Left colon (tissue), 2 donors: ENCODE measurements at regions not wholly inside any gene's neighbourhood (a gene's known extent, or its start where the extent isn't known, plus 50 kb on each side); places are given as distances from the start of the nearest gene placed in this dataset.

Experiments used
- ATAC-seq: fragments of 200-7000 bp; cut with Tn5 transposase; one replicate; pipeline ENCODE4 v1.9.1; 2020; ENCODE audit warnings: mild to moderate bottlenecking, moderate library complexity
- DNase-seq, 2 donors: peaks; one replicate each; pipeline ENCODE4 v3.0.0-alpha.2; 2020
- intact Hi-C, 2 donors: fragments of 100-400 bp; cut with DNase I in 1 of 2; cut with micrococcal nuclease in 1 of 2; formaldehyde crosslinking; loops; one replicate each; pipeline versions ENCODE4 v1.11.2 to v1.14.0; 2022; cut with DNase I, micrococcal nuclease
- donor health status: DM: no; HTN: no; CAD: no.
- donor health status: DM: yes; HTN: yes; CAD: no.

DNA sequence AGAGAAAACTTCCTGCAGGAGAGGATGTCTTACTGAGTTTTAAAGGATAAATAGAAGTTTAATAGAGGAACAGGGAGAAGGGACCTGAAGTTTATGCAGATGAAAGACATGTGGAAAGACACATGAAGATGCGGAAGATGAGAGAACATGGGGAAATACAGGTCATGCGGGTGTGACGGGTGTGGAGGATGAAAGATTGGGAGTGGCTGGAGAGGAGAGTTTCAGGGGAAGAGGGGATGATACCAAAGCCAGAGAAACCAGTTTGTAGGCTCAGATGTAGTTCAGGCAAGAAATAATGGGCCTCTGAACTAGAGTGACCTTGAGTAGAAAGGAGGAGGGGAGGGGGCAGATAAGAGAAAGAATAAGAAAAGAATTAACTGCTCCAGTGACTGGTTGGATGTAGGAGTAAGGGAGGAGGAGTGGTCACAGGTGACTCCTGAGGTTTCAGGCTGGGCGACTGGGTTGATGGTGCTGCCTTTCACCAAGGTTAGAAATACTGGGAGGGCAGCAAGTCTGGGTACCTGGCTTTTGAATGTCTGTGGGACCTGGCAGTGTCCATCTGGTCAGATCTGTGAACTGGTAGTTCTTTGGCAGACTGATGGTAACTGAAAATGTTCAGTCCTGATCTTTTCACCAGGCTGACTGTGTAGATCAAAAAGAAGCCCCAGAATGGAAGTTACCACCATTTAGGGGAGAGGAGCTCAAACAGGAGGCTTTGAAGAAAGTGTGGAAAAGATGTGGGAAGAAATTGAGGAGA is 69.4 kb downstream of the TET3 start:
- no peak for ATAC-seq
- intact Hi-C loops = no loop called here
- no peak for DNase-seq

GRCh38 chr2:74059137-74059775 is 74.5 kb downstream of the TET3 start:
- DNase-seq (no peak), ATAC-seq (no peak)
- intact Hi-C loops = no loop called here

DNA sequence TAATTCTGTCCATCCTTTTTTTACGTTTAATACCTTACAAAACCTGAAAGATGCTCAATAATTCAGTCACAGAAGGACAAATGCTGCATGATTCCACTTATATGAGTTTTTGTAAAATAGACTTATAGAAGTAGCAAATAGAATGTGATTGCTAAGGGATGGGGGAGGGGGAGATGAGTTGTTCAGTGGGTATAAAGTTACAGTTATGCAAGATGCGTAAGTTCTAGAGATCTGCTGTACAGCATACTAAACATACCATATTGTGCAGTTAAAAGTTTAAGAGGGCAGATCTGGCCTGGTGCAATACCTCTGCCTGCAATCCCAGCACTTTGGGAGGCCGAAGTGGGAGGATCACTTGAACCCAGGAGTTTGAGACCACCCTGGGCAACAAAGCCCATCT is 78.8 kb downstream of the TET3 start:
- intact Hi-C loops = no loop called here
- ATAC-seq (no peak), DNase-seq (no peak)

DNA sequence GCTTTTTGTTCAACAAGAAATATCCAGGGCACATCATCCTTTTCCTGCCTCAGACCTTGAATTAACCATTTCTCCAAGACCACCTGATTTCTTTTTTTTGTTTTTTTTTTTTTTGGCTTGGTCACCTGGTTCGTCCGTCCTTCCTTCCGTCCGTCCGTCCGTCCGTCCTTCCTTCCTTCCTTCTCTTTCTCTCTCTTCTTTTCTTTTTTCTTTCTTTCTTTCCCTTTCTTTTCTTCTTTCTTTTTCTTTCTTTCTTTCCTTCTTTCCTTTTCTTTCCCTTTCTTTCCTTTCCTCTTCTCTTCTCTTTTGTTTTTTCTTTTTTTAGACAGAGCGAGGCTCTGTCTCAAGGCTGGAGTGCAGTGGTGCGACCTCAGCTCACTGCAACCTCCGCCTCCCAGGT is 80.7 kb downstream of the TET3 start:
- DNase-seq (no peak), ATAC-seq (no peak)
- intact Hi-C loops = no loop called here

- ATAC-seq = no peak
- no peak for DNase-seq
- intact Hi-C loops = no loop called here
Observed at GRCh38 chr2:74066491-74067203, 81.1 kb downstream of the BOLA3 start.

- intact Hi-C loops = no loop called here
- no peak for DNase-seq
- no peak for ATAC-seq
Observed at GRCh38 chr2:74067221-74067747, 80.4 kb downstream of the BOLA3 start.

GRCh38 chr2:74070991-74071390 is 76.7 kb downstream of the BOLA3 start:
- no peak for DNase-seq
- no peak for ATAC-seq
- intact Hi-C loops = no loop called here

GRCh38 chr2:74071426-74071825 is 76.3 kb downstream of the BOLA3 start:
- no peak for ATAC-seq
- intact Hi-C loops = no loop called here
- no peak for DNase-seq

GRCh38 chr2:74072565-74072964 is 75.1 kb downstream of the BOLA3 start:
- ATAC-seq = no peak
- intact Hi-C loops = no loop called here

GRCh38 chr2:74074487-74074886 is 73.2 kb downstream of the BOLA3 start:
- intact Hi-C loops = no loop called here
- ATAC-seq (no peak), DNase-seq (no peak)

More at GRCh38 chr2:74072565-74072964, 75.1 kb downstream of the BOLA3 start:
- no peak for DNase-seq

DNA sequence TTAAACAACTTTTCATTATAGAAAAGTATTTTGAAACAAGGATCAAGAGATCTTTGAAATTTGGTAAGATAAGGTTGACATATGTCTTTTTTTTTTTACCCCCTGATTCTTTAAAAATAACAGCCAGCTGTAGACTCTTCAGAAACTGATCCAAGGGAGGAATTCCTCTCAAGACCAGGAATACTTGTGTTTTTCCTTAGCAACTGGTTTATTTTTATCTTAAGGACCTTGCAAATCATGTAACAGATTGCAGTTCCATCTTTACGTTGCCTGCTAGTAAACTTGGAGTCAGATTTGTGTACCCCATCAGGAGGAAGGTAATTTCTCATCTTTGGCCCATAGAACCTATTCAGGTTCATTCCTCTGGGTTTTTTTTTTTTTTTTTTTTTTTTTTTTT is 71.6 kb downstream of the BOLA3 start:
- ATAC-seq = no peak
- intact Hi-C loops = no loop called here
- DNase-seq = no peak

DNA sequence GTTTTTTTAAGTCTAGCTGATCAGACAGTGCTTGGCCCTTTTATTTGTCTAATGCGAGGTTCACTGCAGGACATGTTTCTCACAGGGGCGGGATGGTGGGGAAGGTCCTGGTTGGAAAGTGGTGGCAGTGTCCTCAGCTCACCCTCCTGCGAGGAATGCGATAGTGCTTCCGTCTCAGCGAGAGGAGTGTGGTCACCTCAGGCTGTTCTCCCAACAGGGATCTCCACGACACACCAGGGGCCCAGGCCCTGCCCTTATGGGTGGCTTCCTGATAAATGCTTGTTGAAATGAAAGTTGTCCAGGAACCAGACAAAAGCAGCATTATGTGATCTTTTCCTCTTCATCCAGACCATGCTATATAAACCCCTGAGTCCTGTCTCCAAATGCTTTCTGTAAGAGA is 70.1 kb downstream of the BOLA3 start:
- no peak for DNase-seq
- no peak for ATAC-seq
- intact Hi-C loops = no loop called here

- DNase-seq = no peak
- ATAC-seq = no peak
- intact Hi-C loops = no loop called here
Observed at GRCh38 chr2:74078466-74078865, 69.2 kb downstream of the BOLA3 start.

DNA sequence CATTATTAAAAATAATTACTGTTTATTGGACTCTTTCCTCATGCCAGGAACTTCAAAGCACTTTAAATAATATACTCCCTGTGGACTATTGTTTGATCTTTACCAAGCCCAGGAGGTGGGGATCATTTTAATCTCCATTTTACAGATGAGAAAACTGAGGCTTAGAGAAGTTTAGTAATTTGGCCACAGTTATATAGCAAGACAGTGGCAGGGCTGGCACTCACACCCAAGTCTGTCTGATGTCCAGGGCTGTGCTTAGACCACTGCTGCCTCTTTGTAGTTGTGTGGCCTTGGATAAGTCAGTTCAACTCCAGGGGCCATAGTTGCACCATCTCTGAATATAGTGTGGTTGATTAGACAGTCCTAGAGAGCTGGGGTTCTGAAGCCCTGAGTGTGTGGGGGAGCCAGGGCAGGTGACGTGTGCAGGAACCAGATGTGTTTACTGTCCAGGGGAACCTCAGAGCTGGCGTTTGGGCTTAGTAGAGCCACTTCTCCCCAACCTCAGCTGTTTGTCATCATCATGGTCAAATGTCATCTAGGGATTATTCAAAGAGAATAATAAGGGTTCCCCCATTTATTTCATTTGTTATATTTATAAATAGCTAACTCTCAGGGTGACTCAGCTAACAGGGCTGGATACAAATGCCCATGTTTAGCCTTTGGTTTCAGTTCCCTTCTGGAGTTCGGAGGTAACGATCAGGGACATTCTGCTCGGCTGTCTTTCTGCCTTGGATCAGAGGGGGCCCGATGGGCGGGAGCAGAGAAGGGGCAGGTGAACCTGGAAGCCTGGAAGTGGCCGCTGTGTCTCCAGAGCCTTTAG is 68.0 kb downstream of the BOLA3 start:
- ATAC-seq (no peak), DNase-seq (no peak)
- intact Hi-C loops = no loop called here

DNA sequence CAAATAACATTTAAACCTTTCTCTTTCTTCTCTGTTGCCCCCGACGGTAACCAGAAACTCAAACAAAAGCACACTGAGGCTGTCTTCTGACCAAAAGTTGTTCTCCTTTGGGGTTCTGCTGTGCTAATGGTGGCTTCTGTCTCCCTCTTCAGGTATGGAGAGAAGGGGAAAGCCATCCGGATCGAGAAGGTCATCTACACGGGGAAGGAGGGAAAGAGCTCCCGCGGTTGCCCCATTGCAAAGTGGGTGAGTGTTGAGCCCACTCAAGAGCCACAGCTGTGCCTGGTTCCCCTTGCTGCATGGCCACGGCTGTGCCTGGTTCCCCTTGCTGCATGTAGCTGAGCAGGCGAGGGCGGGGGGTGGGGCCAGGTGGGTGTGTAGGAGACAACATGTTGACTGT is 67.4 kb downstream of the BOLA3 start:
- intact Hi-C loops = no loop called here
- DNase-seq (no peak), ATAC-seq (no peak)

DNA sequence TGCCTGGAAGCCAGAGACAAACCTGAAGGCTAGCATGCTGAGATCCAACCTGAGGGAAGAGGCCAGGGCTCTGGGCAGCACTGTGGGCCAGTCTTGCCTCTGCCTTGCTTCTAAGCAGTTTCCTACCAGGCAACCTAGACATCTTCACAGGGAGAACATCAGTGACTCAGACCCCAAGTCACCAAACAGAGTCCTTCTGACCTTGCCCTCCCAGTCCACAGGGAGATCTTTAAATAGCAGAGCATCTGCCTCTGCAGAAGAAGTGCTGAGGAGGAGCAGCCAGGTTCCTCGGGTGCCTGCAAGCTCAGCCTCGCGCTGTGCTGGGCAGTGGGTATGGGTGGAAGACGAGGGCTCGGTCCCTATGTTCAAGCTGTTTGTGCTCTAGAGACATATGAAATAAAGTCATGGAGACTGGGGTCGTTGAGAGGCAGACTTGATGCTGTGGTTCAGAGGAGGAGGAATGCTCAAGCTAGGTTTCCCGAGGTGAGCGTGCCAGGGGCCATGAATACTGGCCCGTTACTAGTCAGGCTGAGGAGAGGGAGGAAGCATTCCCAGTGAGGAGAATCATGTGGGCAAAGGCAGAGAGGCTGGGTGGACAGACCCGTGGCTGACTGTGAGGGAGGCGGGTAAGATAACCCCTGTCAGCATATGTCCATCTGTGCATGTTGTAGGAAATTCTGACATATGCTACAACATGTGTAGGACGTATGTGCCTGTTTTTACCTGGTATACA is 66.5 kb downstream of the BOLA3 start:
- intact Hi-C loops = no loop called here
- DNase-seq (no peak), ATAC-seq (no peak)

- ATAC-seq = no peak
- intact Hi-C loops = no loop called here
Observed at GRCh38 chr2:74081763-74082110, 66.0 kb downstream of the BOLA3 start.

GRCh38 chr2:74083750-74084149 is 64.0 kb downstream of the BOLA3 start:
- DNase-seq = no peak
- ATAC-seq = no peak
- intact Hi-C loops = no loop called here

More at GRCh38 chr2:74081763-74082110, 66.0 kb downstream of the BOLA3 start:
- DNase-seq = no peak
